Pons (tissue), 1 donor: ENCODE measurements at regions not wholly inside any gene's neighbourhood (a gene's known extent, or its start where the extent isn't known, plus 50 kb on each side); places are given as distances from the start of the nearest gene placed in this dataset.
"Not testable (repeated sequence)": the region's sequence is repeated elsewhere in the genome, so short reads cannot be mapped to it uniquely, and the experiment has no call there.

Experiments
- DNase-seq: peaks from one replicate; pipeline ENCODE4 v3.0.0-alpha.2; 2016; ENCODE audit warnings: low spot score

DNA sequence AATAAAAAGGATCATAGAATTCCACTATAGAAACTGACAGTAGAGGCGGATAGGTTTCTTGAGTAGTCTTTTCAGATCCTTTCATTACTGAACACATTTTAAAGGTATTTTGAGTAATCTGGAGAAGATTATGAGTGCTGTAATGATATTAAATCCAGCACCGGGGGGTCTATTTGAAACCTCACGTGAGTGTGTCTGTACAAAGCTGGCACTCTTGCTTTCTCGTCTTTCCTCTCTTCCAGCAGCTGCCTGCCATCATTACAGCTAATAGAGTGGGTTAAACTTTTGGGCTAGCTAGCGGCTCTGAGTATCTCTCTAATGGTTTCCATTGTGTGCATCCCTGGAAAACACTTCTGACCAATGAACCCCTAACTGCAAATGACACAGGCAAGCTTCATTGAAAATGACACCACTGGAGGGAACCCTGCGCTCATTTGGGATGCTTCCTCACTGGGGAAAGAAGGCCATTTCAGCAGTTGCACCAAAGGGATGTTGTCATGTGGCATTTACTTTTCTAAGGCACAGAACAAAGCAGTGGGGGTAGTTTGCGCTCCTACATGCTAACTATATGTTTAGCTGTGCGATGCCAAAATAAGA, 101.0 kb downstream of the HRH4 start:
- no peak for DNase-seq

DNA sequence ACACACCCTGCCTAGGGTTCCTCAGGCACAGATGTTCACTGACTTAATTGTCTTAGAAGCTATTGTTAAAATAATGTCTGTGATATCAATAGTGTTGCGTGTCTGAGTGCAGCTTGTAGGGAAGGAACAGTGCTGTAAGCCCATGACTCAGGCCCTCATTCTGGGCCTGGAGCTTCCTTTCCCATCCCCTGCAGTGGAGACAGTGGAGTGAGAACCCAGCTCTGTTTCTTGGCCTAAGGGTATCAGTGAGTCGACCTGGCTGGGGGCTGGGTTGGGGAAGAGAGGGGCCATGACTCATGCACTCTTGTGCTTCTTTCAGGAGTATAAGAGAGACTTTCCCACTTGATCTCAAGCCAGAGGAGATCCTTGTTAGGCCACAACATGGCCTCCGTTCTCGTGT, 106.8 kb downstream of the HRH4 start:
- no peak for DNase-seq

DNA sequence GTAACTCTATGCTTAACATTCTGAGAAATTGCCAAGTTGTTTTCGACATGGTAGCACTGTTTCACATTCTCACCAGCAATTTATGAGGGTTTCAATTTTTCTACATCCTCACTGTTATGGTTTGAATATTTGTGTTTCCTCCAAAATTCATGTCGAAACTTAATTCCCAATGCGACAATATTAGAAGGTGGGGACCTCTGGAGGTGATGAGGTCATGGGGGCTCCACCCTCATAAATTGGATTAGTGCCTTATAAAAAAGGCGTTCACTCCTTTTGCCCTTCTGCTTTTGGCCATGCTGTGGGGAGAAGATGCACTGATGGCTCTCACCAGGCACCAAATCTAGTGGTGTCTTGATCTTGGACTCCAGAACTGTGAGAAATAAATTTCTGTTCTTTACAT, 110.3 kb downstream of the HRH4 start:
- DNase-seq, result no peak

DNA sequence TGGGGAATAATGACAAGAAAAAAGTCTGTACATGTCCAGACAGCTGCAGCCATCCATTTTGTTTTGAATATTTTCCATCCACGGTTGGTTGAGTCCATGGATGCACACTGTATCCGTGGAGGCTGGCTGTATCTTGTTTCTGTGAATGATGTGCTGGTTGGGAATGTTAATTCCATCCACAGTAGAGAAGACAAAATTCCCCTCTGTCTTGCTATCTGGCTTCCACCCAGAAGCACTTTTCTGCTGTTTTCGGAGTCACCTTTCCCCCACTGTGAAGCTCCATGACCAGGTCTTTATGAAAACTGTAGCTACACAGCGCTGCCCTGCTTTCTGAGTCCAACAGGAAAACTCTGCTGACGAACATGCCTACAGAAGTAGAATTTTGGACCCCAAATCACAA, 122.3 kb downstream of the HRH4 start:
- DNase-seq, result no peak

DNA sequence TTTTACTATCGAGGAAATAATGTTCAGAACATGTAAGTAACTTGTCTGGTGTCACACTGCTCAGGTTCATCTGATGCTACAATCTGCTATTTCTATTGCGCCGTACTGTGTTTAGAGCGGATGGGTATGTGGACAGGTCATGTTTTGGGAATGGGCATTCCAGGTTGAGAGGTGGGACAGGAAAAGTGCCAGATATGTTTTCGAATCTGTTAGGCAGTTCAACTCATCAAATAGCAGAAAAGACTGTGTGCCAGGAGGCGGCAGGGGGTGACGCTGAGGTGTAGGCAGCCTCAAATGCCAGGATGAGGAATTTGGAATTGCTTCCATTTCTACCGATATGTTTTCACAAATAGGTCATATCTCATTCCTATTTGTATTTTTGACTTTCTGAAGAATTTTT, 123.8 kb downstream of the HRH4 start:
- DNase-seq, result no peak

DNA sequence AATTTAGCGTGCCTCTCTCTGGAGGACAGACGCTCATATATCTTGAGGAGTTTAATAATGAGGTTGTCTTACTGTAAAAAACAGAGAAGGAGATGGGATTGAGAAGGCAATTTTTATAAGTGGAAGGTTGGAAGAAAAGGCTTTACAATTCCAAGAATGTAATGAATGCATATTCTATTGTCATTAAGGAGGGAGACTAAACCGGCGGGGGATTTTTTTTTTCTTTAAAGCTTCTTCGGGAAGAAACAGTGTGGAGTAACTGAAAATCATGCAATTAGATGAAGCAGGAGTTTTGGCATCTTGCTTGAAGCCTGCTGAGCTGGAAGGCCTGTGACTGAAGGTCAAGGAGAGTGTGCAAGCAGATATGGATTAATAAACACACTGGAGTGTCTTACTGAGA, 124.4 kb downstream of the HRH4 start:
- DNase-seq, result no peak

DNA sequence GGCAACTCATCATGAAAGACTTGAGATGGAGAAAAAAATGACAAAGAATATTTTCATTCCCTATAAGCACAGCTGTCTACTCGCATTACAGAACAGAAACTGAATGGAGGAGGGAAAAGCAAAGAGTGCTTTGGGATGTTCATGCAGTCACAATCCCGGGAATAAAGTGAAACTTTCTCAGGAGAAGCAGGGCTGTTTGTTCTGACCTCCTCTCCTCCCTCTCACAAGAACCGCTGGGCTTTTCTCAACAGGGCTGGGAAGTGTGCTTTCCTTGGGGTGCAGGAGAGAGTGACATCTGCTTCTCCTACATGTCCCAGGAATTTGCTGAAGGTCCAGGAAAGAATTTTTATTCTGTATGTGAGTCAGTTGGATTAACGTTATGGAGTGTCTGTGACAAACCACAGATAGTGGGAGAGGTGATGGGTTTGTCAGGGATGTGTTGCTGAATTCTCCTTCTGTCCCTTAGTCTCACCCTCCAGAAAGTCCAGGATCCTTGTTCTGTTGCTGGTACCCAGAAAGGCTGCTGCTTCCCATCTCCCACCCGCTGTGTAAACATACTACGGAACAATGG, 125.6 kb downstream of the HRH4 start:
- no peak for DNase-seq

DNA sequence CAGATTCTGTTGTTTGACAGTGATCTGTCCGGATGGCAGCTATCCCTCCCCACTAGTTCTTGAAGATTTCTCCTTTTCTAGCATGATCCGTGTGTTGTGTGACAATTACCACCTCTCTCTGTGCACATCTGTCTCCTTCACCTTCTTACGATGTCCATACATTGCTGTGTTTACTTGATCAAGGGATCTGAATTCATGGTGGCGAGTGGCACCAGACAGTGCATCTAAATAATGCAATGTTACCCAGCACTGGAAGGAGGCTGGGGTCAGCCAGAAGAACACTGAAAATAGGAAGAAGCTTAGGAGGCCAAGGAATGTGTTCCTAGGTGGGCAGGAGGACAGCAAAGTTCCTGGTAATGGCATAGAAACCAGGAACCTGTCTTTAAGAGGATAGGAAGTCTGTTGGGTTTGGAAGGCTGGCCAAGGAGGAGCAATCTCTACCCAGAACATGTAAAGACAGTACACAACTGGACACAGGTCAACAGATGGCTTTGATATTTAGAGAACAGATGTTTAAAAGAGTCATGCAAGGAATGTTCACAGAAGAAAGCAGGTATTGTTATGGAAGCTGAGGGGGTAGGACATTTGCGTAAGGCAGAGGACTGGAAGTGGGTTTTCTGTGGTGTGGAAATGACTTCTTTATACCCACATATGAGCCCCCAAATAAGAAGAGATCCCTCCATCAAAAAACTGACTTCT, 126.4 kb downstream of the HRH4 start:
- no peak for DNase-seq

DNA sequence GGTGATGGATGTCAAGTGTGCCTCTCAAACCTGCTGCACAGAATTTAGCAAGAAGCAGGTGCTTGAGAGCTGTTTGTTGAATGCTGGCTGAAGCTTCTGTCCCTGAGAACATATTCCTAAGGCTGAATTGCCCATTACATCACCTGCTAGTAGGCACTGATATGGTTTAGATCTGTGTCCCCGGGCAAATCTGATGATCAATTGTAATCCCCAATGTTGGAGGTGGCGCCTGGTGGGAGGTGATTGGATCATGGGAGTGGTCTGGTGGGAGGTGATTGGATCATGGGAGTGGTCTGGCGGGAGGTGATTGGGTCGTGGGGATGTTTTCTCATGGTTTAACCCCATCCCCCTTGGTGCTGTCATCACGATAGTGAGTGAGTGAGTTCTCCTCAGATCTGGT, 128.0 kb downstream of the HRH4 start:
- no peak for DNase-seq

DNA sequence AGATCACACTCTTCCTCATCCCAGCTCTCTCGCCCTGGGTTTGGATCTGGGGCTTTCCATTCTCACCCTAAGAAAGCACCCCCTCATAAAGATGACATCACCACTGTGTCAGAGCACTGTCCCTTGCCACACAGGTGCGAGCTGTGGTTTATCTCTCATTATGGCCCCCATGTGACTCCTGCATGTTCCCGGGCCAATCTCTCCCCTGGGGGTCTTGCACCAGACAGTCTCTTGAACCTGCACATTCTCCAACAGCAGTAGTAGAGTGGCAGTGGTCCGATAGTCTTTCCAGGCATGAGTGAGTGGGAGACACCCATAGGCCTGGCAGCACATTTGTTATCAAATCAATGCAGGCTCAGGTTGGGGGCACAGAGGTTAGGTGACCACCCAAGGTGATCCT, 130.5 kb downstream of the HRH4 start:
- no peak for DNase-seq

DNA sequence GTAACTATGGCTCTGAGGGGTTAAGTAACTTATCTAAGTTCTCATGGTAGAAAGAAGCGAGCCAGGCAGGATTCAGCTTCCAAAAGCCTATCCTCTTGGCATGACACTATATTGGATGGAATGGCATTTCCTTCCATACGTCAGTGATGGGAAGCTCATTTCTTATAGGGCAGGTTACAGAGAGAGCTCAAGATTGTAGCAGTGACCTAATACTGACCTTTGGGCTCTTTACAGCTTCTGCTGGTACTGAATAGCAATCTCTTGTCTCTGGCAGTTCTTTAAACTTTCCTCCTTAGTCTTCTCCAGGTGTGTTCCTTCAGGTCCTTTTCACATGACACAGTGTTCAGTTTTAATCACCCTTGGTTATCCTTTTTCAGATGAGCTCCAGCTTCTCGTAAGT, 133.0 kb downstream of the HRH4 start:
- no peak for DNase-seq

DNA sequence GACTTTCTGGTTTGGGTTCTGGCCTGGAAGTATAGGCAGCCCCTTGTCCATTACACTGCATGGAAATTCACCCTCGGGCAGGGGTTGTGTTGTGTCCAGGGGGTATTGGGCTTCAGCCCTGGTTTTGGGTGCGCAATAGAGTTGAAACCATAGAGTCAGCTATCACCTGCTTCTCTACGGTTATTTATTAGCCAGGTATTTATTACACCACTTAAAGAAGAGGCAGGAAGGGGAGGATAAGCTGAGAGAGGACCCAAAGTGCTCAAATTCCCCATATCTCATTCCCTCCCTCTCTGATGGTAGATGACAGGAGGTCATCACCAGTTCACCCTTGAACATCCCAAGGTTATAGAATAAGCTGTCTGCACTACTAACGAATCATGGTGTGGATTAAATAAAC, 133.4 kb downstream of the HRH4 start:
- DNase-seq, result no peak

DNA sequence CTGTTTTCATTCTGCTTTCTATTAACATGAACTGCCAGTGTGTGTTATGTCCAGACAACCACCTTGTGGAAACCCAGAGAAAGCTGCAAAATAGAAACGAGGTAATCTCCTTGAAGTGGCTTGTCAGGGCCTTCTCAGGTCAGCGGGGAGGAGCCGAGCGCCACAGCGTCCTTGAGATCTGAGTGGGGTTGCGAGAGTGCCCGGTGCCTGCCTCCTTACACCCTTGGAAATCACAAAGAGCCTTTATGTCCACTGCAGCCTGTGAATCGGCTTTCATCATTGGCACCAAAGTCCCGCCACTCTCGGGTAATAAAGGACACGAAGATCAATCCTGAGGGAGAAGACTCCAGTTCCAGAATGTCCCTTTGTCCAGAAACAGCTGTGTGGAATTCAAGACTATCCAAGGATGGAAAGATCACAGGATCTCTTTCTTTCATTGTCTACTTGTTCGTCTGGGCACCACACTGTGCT, 135.2 kb downstream of the HRH4 start:
- peak; percentile 79 for DNase-seq

DNA sequence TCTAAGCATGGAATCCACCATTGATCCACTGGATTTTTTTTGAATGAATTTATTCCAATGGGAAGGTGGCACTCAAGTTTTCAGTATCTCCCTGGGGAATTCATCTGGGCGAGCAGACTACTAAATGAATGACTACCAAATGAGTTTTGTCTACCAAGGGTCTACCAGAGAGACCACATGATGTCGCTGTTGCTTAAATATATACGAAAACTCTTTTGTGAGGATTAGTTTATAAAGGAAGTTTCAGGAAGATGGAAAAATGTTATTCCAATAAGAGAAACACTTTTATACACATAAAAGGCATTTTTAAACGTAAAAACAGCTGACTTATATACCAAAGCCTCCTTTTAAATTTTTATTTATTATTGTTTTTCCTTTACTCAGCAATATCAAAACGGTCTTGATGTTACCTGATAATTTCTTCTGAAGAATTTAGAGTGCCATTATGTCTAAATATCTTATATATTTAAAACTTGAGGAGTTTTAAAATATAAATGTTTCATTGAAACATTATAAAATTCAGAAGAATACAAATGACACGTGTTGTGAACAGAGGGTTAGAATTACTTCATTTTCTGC, 139.7 kb downstream of the HRH4 start:
- peak; percentile 91 for DNase-seq

DNA sequence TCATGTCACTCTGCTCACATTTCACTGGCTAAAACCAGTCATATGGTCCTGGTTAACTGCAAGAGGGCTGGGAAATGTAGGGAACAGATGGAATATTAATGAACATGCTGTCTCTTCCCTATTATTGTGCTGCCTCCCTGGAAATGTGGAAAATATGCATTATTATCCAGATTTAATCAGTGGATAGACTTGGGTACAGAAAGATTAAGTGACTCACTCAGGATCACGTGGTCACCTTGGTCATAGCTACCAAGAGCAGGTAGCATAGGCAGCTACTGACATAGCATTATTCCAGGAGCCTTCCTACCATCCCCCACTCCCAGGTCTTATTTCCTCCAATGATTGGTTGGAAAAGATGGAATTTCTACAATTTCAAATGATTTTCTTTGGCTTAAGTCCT, 141.1 kb downstream of the HRH4 start:
- DNase-seq, result no peak

DNA sequence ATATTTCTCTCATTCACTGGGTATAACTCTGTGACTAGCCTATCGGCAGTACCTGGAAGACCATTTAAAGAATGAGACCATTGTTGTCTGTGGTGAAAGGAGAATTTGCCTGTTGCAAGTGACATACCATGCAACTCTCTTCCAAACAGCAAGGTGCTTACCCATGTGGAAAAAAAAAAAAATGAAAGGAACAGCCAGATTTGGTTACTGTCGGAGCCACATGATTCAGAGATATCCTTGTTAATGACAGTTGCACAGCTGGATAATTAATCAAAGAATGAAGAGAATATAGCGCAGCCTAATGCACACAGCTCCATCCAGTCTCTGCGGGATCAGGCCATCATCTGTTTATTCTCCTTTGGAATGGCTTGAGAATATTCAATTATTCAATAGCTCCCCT, 141.8 kb downstream of the HRH4 start:
- DNase-seq, result no peak

DNA sequence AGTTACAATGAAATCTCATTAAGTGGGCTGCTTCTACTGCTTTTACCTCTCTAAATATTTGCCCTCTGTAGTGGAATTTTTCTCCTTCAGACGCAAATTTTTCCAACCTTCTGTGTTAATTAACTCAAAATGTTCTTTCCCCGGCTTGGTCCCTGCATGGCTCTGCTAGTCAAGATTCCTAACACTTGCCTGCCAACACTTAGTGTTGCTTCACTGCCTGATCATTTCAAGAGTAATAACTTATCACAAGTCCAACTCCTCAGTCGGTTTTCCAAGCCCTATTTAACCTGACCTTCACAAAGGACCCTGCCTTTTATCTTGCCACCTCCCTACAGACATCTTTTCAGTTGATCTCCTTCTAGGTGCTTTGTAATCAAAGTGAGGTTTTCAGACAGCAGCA, 142.7 kb downstream of the HRH4 start:
- no peak for DNase-seq

DNA sequence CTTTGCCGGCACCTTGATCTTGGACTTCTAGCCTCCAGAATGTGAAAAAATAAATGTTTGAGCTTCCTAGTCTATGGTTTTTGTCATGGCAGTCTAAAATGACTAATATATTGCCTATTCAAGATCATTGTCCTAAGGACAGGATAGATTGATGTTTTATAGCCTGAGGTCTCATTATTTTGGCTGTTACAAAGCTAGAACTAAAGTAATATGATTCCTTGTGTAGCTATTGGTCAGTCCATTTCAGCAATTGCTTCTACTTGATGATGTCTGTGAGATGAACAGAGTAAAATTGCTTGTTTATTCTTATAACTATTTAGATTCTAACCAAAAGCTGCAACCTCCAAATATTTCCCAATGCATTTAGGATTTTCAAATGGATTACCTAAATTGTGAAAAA, 145.0 kb downstream of the HRH4 start:
- DNase-seq, result no peak

DNA sequence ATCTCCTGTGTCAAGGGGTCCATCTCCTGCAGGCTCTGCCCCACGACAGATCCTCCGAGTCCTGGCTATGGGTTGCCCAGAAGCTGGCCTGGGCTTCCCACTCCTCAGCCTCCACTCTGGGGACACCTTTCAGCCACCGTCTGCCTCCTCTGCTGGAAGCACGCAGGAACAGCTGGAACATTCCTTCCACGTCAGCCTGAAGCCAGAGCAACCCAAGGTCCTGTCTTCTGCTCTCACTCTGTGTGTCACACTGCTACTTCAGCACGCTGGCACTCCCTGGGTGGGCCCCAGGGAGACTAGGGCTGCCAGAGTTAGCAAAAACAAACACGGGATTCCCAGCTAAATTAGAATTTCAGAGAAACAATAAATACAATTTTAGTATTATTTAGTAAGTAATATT, 148.8 kb downstream of the HRH4 start:
- no peak for DNase-seq

DNA sequence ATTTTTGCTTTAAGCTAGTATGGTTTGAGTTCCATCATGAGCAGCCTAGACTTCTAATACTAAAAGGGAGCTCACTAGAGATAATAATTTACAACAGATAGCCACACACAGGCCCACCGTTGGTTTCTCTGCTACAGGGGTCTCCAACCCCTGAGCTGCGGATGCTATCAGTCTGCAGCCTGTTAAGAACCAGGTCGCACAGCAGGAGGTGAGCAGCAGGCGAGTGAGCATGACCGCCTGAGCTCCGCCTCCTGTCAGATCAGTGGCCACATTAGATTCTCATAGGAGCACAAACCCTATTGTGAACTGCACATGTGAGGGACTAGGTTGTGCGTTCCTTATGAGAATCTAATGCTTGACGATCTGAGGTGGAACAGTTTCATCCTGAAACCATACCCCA, 150.6 kb downstream of the HRH4 start:
- DNase-seq, result no peak

DNA sequence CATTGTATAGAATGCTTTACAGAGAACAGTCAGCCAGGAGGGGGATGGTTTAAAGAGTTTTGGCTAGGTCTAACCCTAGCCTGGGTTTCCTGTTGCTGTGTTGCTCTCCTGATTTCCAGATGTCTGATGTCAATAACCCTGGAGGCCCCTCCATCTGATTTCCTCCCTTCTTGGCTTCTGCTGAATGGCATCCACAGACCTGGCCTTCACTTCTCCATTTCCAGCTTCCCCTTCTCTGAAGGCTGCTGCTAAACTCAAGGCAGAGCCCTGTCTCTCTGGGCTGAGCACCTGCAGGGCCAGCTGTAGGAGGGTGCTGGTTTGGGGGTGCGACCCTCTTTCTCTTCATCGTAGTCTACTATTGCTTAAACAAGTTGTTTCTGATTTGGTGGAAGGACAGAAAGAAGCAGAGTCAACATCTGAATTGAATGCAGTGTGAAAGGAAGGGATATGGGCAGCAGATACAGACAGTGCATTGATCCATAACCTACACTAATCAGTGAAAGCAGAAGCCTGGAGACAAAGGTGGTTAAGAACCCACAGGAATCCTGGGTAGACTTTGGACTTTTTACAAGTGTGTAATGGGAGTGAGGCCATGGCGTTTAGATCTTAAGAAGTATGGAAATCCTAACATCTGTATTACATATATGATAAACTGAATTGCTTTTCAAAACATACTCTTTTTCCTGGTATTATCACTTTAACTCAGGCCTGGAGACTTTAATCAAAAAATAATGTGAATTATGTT, 153.6 kb downstream of the HRH4 start:
- no peak for DNase-seq

DNA sequence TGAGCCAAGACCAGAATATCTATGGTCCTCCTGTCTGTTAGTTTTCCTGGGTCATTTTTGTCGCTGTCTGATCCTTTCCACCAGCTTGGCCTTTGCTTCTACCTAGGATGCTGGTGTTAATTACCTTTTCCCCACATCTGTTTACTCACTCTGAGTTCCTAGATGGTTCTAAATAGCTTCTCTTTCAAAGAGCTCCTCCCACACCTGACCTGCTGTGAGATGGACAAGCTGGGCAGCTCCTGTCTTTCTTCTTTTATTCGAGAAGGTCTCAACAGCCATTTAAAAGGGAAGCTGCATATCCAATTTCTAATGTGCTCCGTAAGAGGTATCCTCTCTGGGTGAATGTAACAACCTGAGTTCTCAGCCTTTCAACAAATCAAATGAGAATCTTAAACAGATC, 156.2 kb downstream of the HRH4 start:
- no peak for DNase-seq

DNA sequence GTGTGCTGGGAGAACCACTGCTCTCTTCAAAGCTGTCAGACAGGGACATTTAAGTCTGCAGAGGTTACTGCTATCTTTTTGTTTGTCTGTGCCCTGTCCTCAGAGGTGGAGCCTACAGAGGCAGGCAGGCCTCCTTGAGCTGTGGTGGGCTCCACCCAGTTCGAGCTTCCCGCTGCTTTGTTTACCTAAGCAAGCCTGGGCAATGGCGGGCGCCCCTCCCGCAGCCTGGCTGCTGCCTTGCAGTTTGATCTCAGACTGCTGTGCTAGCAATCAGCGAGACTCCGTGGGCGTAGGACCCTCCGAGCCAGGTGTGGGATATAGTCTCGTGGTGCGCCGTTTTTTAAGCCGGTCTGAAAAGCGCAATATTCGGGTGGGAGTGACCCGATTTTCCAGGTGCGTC, 164.0 kb downstream of the HRH4 start:
- not testable (repeated sequence) for DNase-seq
